Thyroid gland (tissue), 4 donors: ENCODE measurements at regions not wholly inside any gene's neighbourhood (a gene's known extent, or its start where the extent isn't known, plus 50 kb on each side); places are given as distances from the start of the nearest gene placed in this dataset.

Experiments used
- CTCF ChIP-seq, 6 experiments: fragments of 200-600 bp in 3 of 6; fragments of 450-650 bp in 3 of 6; sonication (generic) in 3 of 6; IDR thresholded peaks; one replicate each; pipeline ENCODE4 v1.5.1; 2016 to 2019; ENCODE audit warnings: antibody characterized with exemption in 6 of 6, mild to moderate bottlenecking in 2 of 6, inconsistent platforms in 1 of 6, moderate library complexity in 1 of 6
- POLR2A ChIP-seq, 2 donors: fragments of 450-650 bp; IDR thresholded peaks; one replicate each; pipeline ENCODE4 v1.6.1; 2017; ENCODE audit warnings: antibody characterized with exemption in 2 of 2, mild to moderate bottlenecking in 2 of 2, moderate library complexity in 1 of 2

DNA sequence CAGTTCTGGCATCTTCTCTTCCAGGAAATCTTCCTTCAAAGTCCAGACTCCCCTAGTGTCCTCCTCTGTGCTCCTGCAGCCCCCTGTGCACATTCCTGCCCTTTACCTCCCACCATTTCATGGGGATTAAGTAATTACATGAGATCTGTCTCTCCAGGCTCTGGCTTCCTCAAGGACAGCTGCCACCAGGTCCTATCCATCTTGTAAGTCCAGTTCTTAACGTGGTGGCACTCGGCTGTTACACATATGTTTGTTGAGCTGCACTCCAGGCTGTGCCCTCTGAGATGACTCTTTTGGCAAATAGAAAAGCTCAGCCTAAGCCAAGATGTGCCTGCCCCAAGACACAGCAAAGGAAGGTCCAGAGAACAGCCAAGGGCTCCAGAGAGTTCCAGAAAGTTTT is 57.4 kb upstream of the CAMK1G start:
- TF ChIP-seq CTCF (IDR thresholded peaks at IDR 0.05) (no peak), POLR2A (IDR thresholded peaks at IDR 0.05) (no peak)
